B cell (primary cell): ENCODE measurements at regions not wholly inside any gene's neighbourhood (a gene's known extent, or its start where the extent isn't known, plus 50 kb on each side); places are given as distances from the start of the nearest gene placed in this dataset.

Source experiments
- ATAC-seq: fragments of 200-7000 bp; cut with Tn5 transposase; one replicate; pipeline ENCODE4 v1.10.0; 2021; ENCODE audit warnings: low read depth, mild to moderate bottlenecking, moderate number of reproducible peaks, moderate library complexity
- CTCF ChIA-PET: fragments of 350-600 bp; sonication (Branson Sonifier 250); formaldehyde crosslinking; loops from one replicate; lab custom pipeline; 2021; ENCODE audit warnings: antibody characterized with exemption, inconsistent platforms; lab: Charles Lee
- POLR2A ChIA-PET: fragments of 350-600 bp; sonication (Branson Sonifier 250); formaldehyde crosslinking; loops from one replicate; lab custom pipeline; 2021; ENCODE audit warnings: antibody characterized with exemption; lab: Charles Lee
- DNase-seq: peaks from one replicate; pipeline ENCODE4 v3.0.0; 2013
- H2AFZ ChIP-seq: 2 replicates; pipeline ENCODE4 v1.6.1; 2012; ENCODE audit warnings: mild to moderate bottlenecking, low read depth, low read length; ENCODE audit not compliant: insufficient read depth, poor library complexity, severe bottlenecking
- H3K27ac ChIP-seq, 2 donors: 1 replicate in 1 of 2; 2 replicates in 1 of 2; pipeline ENCODE4 v1.5.1; 2012 to 2013; ENCODE audit warnings: low read length in 2 of 2, mild to moderate bottlenecking in 2 of 2, moderate library complexity in 1 of 2
- H3K27me3 ChIP-seq, 4 experiments: fragments of 200-600 bp in 1 of 4; sonication (generic) in 1 of 4; replicated peaks in 1 of 4; 1 replicate in 2 of 4; 2 replicates in 2 of 4; pipeline versions ENCODE4 v1.6.1 to v1.7.0; 2013 to 2016; ENCODE audit warnings: low read length in 3 of 4, mild to moderate bottlenecking in 2 of 4, mixed read lengths in 1 of 4, moderate library complexity in 1 of 4; ENCODE audit not compliant: insufficient read depth in 4 of 4, control insufficient read depth in 3 of 4; ENCODE audit errors: control extremely low read depth in 1 of 4
- H3K36me3 ChIP-seq, 2 experiments: replicated peaks in 1 of 2; 1 replicate in 1 of 2; 2 replicates in 1 of 2; pipeline versions ENCODE4 v1.6.1 to v1.7.1; 2013; ENCODE audit warnings: low read length in 1 of 2; ENCODE audit not compliant: insufficient read depth in 2 of 2, control insufficient read depth in 1 of 2; ENCODE audit errors: control extremely low read depth in 1 of 2, extremely low read depth in 1 of 2
- H3K4me1 ChIP-seq, 2 donors: fragments of 200-600 bp in 1 of 2; sonication (generic) in 1 of 2; 1 replicate in 1 of 2; 2 replicates in 1 of 2; pipeline versions ENCODE4 v1.5.1 to v1.6.1; 2013 to 2017; ENCODE audit warnings: low read length in 2 of 2; ENCODE audit not compliant: control insufficient read depth in 2 of 2, insufficient read depth in 2 of 2
- H3K4me2 ChIP-seq: replicated peaks from 2 replicates; pipeline ENCODE3; 2012; ENCODE audit warnings: mild to moderate bottlenecking, low read depth, low read length; ENCODE audit not compliant: poor library complexity, severe bottlenecking
- H3K4me3 ChIP-seq, 5 experiments: fragments of 200-600 bp in 1 of 5; sonication (generic) in 1 of 5; 1 replicate in 3 of 5; 2 replicates in 2 of 5; pipeline versions ENCODE4 v1.5.1 to v1.7.0; 2011 to 2016; ENCODE audit warnings: low read length in 4 of 5, mild to moderate bottlenecking in 4 of 5, low read depth in 2 of 5, control low read depth in 1 of 5, moderate library complexity in 1 of 5; ENCODE audit not compliant: insufficient read depth in 1 of 5; ENCODE audit errors: control extremely low read depth in 1 of 5, extremely low read depth in 1 of 5
- H3K79me2 ChIP-seq: fragments of 200-600 bp; sonication (generic); one replicate; pipeline ENCODE4 v1.6.0; 2016; ENCODE audit warnings: low read length; ENCODE audit not compliant: control insufficient read depth, insufficient read depth
- H3K9ac ChIP-seq: fragments of 200-600 bp; sonication (generic); 2 replicates; pipeline ENCODE4 v1.6.1; 2017; ENCODE audit warnings: mild to moderate bottlenecking, low read length, moderate library complexity
- H3K9me3 ChIP-seq, 3 donors: one replicate each; pipeline versions ENCODE4 v1.6.1 to v1.7.1; 2013; ENCODE audit warnings: low read length in 2 of 3; ENCODE audit not compliant: control insufficient read depth in 2 of 3, insufficient read depth in 1 of 3; ENCODE audit errors: control extremely low read depth in 1 of 3
- H4K20me1 ChIP-seq: 2 replicates; pipeline ENCODE4 v1.6.0; 2012; ENCODE audit warnings: mild to moderate bottlenecking, low read length; ENCODE audit not compliant: insufficient read depth, control insufficient read depth, poor library complexity, severe bottlenecking
- H3K27ac Mint-ChIP-seq: one replicate; pipeline ENCODE4 v1.8.0; 2021; ENCODE audit warnings: mixed read lengths
- H3K27me3 Mint-ChIP-seq: one replicate; pipeline ENCODE4 v1.8.0; 2021; ENCODE audit warnings: mixed read lengths
- H3K4me1 Mint-ChIP-seq: one replicate; pipeline ENCODE4 v1.8.0; 2021; ENCODE audit warnings: mixed read lengths
- H3K4me3 Mint-ChIP-seq: one replicate; pipeline ENCODE4 v1.8.0; 2021; ENCODE audit warnings: mixed read lengths
- H3K9me3 Mint-ChIP-seq: one replicate; pipeline ENCODE4 v1.8.0; 2022; ENCODE audit warnings: mixed read lengths; ENCODE audit not compliant: insufficient read depth
- CTCF ChIP-seq: fragments of 200-600 bp; IDR thresholded peaks from one replicate; pipeline ENCODE4 v1.8.0; 2022; ENCODE audit warnings: antibody characterized with exemption, mild to moderate bottlenecking
- EZH2 ChIP-seq: IDR thresholded peaks from 2 replicates; pipeline ENCODE4 v1.6.1; 2012; ENCODE audit warnings: borderline replicate concordance, low read depth, mild to moderate bottlenecking, moderate library complexity, low read length; ENCODE audit not compliant: insufficient read depth, poor library complexity, severe bottlenecking
- WGBS: methylation state at CpG from one replicate; pipeline ENCODE4 v1.1.5; 2013; ENCODE audit warnings: missing lambda C conversion rate; ENCODE audit not compliant: insufficient coverage; 5-methylcytosine and 5-hydroxymethylcytosine counted together
- intact Hi-C: fragments of 100-400 bp; cut with micrococcal nuclease; formaldehyde crosslinking; loops from one replicate; pipeline ENCODE4 v1.10.0; 2022

GRCh38 chr2:240291337-240292034, 144.0 kb upstream of the GPC1 start:
- H3K79me2 ChIP-seq = no peaks in the 10 kb centered on the region
- no peak overlapping the region for H3K4me2 ChIP-seq
- no peak overlapping the region for H3K27ac Mint-ChIP-seq
- no peaks in the 10 kb centered on the region for H3K27me3 Mint-ChIP-seq
- no peaks in the 10 kb centered on the region for H4K20me1 ChIP-seq
- ATAC-seq (no peak), DNase-seq (no peak)
- H2AFZ ChIP-seq = no peak overlapping the region
- H3K4me1 Mint-ChIP-seq = no peaks in the 10 kb centered on the region
- H3K27ac ChIP-seq = no peak overlapping the region
- H3K9me3 Mint-ChIP-seq = no peaks in the 10 kb centered on the region
- intact Hi-C loops = no loop called here
- TF ChIP-seq CTCF (no peak), EZH2 (no peak)
- no peak overlapping the region for H3K9ac ChIP-seq
- ChIA-PET CTCF (no interaction called here), POLR2A (no interaction called here)
- H3K4me3 Mint-ChIP-seq = no peak overlapping the region
- no peaks in the 10 kb centered on the region for H3K36me3 ChIP-seq
- H3K27me3 ChIP-seq = no peaks in the 10 kb centered on the region
- no peaks in the 10 kb centered on the region for H3K4me1 ChIP-seq
- H3K9me3 ChIP-seq = no peaks in the 10 kb centered on the region
- WGBS = 86% methylated on average over 14 of the region's 16 CpGs
- no peak overlapping the region for H3K4me3 ChIP-seq

GRCh38 chr2:240292035-240292574, 143.4 kb upstream of the GPC1 start:
- ATAC-seq = no peak
- Mint-ChIP-seq H3K27ac (no peak overlapping the region), H3K9me3 (no peaks in the 10 kb centered on the region), H3K4me3 (no peak overlapping the region), H3K4me1 (no peaks in the 10 kb centered on the region), H3K27me3 (no peaks in the 10 kb centered on the region)
- Histone ChIP-seq H3K79me2 (no peaks in the 10 kb centered on the region), H3K9me3 (no peaks in the 10 kb centered on the region), H2AFZ (no peak overlapping the region), H3K27ac (no peak overlapping the region), H3K4me2 (no peak overlapping the region), H3K36me3 (no peaks in the 10 kb centered on the region), H4K20me1 (no peaks in the 10 kb centered on the region), H3K27me3 (no peaks in the 10 kb centered on the region), H3K9ac (no peak overlapping the region), H3K4me1 (no peaks in the 10 kb centered on the region), H3K4me3 (no peak overlapping the region)
- ChIA-PET POLR2A (no interaction called here), CTCF (no interaction called here)
- intact Hi-C loops = no loop called here
- 85% methylated on average over 7 of the region's 8 CpGs for WGBS
- DNase-seq = no peak
- TF ChIP-seq CTCF = no peak
- no peak for TF ChIP-seq EZH2
